Activated naive CD4-positive, alpha-beta T cell treated with Interleukin-2 at 50 U/mL for 16 hours (primary cell): ENCODE measurements at regions not wholly inside any gene's neighbourhood (a gene's known extent, or its start where the extent isn't known, plus 50 kb on each side); places are given as distances from the start of the nearest gene placed in this dataset.
"Not testable (repeated sequence)": the region's sequence is repeated elsewhere in the genome, so short reads cannot be mapped to it uniquely, and the experiment has no call there.

ENCODE experiments used
- DNase-seq: peaks from one replicate; pipeline ENCODE4 v3.0.0-alpha.2; 2020

DNA sequence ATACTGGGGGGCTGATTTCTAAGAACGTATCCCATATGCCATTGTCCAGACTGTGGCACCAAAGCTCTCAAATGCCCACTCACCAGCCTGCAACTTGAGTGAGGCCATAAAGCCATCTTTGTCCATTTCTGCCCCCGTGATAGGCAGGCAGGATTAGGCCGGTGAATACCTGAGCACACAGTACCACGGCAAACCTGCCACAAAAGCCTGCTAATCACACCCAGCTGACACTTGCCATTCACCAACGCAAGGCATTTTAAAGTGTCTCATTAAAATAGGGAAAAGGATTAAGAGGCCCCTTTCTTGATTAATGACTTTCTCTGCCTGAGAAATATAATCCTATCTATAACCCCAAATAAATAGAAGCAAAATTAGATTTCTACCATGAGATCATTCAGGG is 111.4 kb upstream of the NANOS1 start:
- DNase-seq = no peak

DNA sequence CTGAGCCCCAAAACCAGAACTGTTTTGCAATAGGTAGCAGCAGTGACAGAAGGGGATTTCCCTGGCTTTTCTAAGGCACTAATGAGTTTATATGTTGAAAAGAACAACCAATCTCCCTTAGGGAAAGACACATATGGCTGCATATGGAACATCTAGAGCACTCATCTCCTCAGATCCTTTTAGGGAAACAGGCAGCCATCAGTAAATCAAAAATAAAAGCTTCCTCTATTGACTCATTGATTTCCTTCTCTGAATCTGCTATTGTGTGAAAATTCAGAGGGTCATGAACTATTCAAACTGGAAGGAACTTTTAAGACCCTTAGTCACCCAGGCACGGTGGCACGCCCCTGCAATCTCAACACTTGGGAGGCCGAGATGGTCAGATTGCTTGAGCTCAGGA is 110.9 kb upstream of the NANOS1 start:
- no peak for DNase-seq

DNA sequence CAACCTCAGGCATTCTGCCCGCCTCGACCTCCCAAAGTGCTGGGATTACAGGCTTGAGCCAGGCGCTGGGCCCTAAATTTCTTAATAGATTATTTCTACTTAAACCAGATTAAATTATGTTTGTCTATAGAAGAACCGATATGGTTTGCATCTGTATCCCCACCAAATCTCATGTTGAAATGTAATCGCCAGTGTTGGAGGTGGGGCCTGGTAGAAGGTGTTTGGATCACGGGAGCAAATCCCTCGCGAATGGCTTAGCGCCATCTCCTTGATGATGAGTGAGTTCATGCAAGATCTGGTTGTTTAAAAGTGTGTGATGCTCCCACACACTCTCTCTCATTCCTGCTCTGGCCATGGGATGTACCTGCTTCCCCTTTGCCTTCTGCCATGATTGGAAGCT is 109.3 kb upstream of the NANOS1 start:
- DNase-seq = no peak

DNA sequence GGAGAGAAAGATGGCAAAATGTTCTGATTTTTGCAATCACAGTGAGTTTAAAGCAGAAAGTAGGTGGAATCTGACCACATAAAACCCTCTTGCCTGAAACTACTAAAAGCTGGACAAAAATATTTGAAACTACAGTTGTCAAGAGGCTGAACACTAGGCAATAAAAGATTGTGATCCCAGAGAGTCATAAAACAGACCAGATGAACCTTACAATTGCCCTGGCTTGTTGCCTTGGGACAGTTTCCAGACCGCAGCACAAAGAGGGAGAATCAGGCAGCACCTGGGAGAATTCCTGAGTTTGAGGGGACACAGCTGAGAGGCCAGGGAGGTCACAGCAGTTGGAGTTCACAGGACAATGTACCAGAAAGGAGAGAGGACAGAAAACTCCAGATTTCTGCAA is 107.3 kb upstream of the NANOS1 start:
- no peak for DNase-seq

DNA sequence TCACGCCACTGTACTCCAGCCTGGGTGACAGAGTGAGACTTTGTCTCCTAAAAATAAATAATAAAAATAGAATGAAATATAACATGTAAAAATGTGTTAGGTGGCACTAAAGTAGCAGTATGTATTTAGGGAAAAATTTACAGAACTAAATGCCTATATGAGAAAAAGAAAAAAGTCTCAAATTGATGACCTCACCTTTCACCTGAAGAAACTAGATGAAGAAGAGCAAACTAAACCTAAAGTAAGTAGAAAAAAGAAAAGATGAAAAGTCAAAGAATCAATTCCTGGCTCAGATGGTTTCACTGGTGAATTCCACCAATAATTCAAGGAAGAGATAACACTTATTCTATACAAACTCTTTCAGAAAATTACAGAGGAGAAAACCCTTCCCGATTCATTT is 106.5 kb upstream of the NANOS1 start:
- no peak for DNase-seq

DNA sequence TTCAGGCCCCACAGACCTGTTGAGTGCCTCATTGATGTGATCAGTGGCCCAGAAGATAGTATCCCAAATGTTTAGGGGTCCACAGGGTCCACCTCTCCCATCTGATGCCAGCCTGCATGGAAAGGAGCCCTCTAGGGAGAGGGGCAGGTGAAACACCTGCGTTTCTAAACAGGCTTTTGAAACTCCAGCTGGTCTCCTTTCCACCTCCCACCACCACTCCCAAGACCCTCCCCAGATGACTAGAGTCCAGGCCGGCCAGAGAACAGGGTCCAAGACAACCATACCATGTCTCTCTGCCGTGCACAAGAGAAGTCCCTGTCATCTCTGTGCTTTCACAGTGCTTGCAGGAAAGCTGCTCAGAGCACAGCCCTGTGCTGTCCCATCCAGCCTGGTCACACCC is 105.0 kb upstream of the NANOS1 start:
- no peak for DNase-seq

DNA sequence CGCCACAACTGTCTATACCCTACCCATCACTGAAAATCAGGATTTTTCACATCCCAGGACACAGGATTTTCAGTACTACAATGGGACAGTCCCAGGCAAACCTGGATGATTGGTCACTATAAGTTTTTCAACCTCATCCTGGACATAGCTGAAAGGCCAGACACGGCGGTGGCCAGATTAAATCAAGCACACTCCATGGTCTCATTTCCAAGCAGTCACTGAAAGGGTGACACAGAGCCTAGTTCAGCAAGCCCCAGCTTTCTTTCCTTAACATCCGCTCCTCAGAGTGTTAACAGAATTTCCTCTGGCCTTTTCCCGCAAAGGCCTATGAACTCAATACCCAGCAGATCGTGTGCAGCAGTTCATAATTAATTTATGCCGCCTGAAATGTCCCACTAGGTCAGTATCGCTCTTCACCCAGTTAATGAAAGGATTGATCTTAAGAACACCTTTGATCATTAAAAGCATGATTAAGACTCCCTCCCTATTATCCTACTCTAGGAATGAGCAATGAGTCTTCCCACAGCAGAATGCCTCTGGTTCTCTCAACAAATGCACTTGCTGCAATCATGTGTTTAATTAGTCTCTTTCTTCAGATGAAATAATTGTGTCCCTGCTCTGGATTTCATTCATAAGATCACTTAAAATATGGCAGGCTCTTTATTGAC is 104.0 kb upstream of the NANOS1 start:
- DNase-seq = no peak

DNA sequence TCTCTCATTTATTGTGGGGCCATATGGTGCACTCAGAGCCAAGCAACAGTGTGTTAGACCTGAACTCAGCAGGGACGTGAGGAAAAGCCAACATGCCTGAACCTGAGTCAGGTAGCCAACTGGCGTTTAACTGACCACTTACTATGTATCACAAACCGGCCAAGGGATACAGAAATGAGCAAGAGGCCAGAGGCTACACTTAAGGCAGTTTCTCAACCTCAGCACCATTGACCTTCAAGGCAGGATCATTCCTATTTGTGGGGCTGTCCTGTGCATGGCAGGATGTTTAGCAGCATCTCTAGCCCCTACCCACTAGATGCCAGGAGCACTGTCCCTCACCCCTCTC is 103.5 kb upstream of the NANOS1 start:
- DNase-seq = no peak

DNA sequence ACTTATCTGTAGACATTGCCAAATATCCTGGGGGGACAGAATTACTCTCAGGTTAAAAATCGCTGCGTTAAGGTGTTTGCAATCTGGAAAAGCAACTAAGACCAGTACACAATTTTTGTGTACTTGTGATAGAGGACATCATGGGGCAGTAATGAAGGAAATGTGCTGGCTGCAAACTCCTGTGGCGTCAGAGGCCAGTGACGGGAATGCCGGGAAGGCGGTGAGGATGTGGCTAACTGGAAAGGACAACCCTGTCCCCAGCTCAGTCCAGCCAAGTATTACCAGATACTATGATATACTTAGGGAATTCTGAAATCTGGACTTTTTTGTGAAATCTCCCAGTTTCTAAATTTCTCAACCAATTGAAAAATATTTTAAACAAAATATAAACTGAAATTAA is 103.1 kb upstream of the NANOS1 start:
- DNase-seq = no peak

DNA sequence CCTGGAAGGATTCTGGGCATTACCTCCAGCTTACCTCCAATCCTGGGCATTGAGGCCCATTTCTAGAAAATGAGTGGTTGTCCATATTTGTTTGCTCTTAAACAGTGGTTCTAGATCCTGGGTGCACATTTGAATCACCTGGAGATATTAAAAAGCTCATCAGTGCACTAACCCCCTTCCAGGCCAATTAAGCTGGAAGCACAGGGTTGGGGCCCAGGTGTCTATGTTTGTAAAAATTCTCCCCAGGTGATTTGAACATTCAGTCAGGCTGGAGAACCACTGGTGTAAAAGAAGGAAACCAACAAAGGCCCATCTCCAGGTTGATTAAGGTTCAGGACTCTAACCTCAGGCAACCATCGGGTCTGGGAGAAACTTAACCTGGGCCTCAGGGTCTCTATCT is 102.6 kb upstream of the NANOS1 start:
- no peak for DNase-seq

DNA sequence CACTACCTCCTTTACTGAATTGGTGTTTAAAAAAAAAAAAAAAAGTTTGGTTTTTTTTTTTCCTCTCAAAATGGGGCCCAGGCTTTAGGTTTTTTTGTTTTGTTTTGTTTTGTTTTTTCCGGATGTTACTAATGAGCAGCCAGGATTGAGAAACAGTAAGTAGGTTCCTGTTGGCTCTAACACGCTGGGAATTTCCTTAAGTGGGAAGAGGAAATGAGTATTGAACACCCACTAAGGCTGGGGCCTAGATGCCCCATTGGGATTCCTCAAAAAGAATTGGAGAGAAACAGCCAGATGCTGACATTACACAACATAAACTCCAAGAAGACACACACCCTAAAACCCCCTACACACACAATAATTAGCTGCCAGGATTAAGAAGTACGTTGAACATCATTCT is 102.2 kb upstream of the NANOS1 start:
- DNase-seq = no peak

DNA sequence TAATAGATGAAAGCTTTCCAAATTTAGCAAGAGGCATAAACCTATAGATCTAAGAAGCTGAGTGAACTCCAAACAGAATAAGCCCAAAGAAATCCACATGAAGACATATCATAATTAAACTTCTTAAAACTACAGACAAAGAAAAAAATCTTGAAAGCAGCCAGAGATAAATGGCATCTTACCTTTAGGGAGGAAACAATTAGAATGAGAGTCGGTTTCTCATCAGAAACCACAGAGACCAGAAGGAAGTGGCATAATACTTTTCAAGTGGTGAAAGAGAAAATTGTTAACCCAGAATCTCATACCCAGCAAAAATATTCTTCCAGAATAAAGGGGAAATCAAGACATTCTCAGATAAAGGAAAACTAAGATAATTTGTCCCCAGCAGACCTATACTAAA is 98.9 kb upstream of the NANOS1 start:
- DNase-seq = no peak

DNA sequence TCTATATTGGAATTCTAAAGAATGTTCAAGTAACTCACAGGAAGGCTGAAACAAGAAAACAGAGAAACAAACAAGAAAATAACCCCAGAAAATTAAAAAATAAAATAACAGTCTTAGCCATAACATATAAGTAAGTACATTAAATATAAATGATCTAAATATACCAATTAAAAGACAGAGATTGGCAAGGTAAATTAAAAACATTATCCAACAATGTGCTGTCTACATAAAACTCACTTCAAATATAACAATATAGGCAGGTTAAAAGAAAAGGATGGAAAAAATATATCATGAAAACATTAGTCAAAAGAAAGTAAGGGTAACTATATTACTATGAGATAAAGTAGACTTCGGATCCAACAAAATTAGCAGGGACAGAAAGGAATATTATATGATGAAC is 98.1 kb upstream of the NANOS1 start:
- no peak for DNase-seq

DNA sequence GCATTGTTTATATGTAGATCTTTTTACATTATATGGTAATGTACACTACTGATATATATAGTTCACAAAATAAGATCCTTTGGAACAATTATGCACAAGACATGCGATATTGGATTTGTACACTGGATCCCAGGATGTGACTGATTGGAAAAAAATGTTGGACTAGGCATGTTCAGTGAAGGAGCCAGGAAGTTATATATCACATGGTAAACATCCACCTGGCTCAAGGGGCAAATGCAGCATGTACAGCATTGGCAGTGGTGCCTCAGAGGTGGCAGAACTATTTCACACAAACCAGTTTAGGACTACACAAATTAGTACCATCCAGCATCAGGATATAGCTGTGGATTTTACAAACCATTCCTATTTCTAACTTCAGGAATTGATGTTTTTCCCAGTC is 97.4 kb upstream of the NANOS1 start:
- DNase-seq = not testable (repeated sequence)

DNA sequence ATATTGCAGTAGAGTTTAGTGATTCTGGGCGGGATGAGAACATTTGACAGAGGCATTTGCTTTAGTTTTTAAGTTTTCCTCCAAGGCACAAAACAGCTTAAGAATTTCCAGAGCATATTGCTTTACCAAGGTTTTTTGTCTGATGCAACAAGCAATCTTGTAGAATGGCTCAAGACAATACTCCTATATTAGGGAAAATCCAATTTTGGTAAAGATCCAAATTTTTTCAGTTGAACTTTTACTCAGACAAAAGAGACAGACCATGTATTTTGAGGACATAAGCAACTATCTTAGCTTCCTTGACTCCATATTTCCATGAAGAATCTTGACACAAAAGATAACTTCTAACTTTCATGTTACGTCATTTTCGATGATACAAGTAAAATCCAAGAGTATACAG is 92.3 kb upstream of the NANOS1 start:
- DNase-seq = no peak

DNA sequence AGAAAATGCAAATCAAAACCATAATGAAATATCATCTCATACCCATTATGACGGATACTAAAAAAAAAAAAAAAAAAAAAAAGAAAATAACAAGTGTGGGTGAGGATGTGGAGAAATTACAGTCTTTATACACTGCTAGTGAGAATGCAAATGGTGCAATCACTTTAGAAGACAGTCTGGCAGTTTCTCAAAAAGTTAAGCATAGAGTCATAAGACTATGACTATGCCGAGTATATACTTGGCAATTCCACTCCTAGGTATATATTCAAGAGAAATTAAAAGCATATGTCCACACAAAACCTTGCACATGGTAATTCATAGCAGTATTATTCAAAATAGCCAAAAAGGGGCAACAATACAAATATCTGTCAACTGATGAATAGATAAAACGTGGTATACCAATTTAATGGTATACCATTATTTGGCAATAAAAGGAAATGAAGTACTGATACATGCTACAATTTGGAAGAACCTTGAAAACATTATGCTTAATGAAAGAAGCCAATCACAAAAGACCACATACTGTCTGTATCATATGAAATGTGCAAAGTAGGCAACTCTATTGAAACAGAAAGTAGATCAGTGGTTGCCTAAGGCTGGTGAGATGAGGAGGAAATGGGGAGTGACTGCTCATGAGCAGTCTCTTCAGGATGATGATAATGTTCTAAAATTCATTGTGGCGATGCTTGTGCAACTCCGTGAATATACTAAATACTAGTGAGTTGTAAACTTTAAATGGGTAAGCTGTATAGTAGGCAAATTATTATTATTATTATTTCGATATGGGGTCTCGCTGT is 90.1 kb upstream of the NANOS1 start:
- DNase-seq = no peak

DNA sequence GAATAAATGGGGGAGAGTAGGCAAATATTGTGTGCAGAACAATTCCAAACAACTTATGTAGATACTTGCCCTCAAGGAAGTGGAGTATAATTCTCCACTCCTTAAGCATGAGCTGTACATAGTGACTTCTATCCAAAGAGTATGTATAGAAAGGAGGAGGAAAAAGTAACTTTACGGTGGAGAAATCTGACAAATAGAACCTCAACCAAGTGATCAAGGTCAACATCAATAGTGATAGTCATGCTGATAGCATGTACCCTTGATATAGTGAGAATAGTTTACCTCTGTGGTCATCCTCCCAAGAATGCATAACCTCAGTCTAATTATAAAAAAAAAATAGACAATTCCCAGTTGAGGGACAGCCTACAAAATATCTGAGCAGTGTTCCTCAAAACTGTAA is 89.1 kb upstream of the NANOS1 start:
- DNase-seq = no peak

DNA sequence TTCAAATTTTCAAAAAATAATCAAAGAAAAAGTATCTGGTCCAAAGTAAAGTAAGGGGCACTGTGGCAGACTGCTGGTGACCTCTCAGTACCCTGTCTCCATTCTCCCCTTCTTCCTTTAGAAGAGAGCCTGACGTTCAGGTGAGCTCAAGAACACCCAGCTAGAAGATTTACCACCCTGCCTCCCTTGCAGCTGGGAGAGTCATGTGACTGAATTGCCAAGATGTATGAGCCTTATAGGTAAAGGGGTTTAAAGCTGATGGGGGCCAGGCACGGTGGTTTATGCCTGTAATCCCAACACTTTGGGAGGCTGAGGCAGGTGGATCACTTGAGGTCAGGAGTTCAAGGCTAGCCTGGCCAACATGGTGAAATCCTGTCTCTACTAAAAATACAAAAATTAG is 86.3 kb upstream of the NANOS1 start:
- no peak for DNase-seq

DNA sequence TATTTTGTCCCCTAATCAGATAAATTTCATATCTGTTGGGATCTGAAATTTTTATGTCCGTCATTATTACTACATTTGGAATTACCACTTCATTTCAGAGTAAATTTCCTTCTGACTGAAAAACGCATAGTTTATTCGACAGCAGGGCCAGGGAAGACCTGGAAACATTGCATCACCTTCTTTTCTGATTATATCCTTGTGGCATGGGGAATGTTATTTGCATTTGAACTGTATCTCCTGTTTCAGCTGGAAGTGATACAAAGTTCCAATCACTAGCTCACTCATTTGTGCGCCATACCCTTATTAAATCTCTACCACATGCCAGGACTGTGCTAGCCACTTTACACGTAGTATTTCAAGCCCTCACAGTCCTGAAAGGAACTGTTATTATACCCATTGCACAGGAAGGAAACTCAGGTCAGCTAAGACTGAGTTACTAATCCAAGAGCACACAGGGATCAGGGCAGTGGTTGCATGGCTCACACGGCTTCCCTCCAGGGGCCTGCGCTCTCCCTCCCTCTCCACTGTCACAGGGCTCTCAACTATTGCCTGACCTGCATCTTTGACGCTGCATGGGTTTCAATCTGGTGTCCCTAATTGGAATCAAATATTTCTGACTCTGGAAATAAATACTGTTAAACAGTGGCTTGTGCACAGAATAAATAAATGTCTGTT is 84.4 kb upstream of the NANOS1 start:
- DNase-seq = no peak

DNA sequence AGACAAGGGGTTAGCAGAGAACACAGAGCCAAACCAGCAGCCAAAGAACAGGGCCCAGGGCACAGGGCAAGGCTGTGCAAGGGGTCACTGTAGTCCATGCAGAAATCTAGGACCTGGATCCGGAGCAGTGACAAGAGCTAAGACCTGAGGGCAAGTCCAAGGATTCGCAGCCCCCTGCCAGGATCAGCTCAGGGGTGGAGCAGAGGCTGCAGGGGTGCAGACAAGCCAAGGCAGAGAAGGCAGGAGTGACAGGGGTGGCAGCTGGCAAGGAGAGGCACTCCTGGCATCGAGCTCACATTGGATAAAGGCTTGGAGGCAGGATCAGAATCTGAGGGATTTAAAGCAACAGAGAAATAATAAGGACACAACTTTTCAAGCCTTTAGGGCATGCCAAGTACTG is 80.7 kb upstream of the NANOS1 start:
- DNase-seq = no peak

DNA sequence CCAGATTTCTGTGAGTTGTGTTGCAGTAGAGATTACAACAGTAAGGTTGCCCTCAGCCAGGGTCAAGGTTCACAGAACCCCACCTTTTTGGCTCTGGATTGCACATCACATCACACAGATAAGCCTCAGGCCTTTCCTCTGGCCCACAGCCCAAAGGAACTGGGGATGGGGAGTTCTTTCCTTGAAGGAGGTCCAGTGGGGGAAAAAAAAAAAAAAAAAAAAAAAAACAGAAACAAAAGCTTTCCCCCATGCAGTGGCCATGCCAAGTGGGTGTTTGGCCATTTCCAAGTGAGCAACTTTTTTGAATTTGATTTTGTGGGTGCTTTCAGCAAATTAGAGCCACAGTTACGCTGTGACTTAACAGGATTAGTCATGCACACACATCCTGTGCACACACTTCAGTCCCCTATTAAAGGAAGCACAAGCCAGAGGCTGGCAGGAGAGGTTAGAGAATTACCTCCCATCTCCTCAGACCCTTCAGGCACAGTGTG is 79.3 kb upstream of the NANOS1 start:
- no peak for DNase-seq

DNA sequence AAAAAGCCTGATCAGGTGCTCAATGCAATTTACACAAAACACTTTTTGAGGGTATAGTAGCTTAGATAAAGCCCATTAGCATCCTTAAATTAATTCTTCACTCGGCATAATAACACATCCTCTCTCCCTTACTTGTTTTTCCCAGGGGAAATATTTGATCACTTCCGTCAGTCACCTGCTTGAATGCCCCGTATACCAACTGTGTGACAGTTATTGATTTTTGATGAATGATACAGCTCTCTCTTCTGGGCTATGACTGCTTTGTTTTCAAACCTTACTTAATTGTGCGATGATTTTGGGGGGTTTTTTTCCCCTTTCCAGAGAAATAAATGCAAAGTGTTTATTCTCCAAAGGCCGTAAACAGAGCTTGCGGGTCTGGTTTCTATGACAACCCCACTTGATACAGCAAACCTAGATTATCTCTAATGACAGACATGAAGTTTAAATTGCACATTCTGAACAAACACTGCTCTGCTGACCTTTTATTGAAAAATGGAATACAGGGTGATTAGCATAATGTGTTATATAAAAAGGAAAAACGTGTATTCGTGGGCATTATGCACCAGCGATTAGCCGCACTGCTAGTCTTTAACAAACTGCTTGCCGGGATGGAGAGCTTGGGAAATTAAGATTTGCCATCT is 78.4 kb upstream of the NANOS1 start:
- no peak for DNase-seq

DNA sequence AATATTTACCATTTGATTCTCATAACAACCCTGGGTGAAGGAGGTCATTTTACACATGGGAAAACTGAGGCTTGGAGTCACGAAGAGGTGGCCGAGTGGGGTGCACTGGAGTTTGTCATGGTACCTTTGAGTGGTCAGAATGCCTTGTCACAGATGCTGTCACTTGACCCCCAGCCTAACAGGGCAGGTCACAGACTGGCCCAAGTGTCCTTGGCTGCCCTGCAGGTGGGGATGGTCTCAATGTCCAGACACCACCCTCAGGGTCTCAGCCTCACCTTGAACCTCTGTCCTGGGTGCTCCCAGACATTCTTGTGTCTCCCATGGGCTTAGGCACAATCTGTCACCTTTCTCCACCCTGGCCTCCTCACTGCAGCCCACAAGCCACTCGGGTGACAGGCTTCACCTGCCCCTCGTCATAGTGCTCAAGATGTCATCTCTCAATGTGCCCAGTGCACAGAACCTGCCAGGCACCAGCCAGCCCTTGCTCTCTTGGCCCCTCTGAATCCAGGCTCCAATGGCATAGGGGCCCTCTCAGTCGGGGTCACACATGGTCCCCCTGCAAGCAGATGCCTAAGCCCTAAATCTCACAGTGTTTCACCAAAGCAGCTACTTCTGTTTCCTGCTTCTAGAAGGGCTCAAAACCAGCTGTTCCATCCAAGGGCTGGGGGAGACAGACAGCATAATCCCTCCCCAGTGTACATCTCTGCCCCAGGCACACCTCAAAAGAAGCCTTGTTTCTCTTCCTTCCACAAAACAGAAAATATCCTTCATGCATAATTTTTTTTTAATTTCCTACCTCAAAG is 76.8 kb upstream of the NANOS1 start:
- no peak for DNase-seq
